ENCODE measurements at regions not wholly inside any gene's neighbourhood (a gene's known extent, or its start where the extent isn't known, plus 50 kb on each side); places are given as distances from the start of the nearest gene placed in this dataset.

- TF ChIP-seq CTCF (IDR thresholded peaks at IDR 0.05) (no peak), POLR2A (IDR thresholded peaks at IDR 0.05) (no peak)
These were observed 558.7 kb upstream of the MMS22L start for GRCh38 chr6:97841763-97842162.
